ENCODE measurements at regions not wholly inside any gene's neighbourhood (a gene's known extent, or its start where the extent isn't known, plus 50 kb on each side); places are given as distances from the start of the nearest gene placed in this dataset.

DNA sequence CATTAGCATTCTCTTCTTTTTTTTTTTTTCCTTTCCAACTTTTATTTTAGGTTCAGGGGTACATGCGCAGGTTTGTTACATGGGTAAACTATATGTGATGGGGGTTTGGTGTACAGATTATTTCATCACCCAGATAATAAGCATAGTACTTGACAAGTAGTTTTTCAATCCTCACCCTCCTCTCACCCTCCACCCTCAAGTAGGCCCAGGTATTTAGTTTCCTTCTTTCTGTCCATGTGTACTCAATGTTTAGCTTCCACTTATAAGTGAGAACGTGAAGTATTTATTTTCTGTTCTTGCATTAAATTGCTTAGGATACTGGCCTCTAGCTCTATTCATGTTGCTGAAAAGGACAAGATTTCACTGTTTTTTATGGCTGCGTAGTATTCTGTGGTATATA lies 140.8 kb upstream of the PGRMC2 start:
- TF ChIP-seq, protein P1, sequence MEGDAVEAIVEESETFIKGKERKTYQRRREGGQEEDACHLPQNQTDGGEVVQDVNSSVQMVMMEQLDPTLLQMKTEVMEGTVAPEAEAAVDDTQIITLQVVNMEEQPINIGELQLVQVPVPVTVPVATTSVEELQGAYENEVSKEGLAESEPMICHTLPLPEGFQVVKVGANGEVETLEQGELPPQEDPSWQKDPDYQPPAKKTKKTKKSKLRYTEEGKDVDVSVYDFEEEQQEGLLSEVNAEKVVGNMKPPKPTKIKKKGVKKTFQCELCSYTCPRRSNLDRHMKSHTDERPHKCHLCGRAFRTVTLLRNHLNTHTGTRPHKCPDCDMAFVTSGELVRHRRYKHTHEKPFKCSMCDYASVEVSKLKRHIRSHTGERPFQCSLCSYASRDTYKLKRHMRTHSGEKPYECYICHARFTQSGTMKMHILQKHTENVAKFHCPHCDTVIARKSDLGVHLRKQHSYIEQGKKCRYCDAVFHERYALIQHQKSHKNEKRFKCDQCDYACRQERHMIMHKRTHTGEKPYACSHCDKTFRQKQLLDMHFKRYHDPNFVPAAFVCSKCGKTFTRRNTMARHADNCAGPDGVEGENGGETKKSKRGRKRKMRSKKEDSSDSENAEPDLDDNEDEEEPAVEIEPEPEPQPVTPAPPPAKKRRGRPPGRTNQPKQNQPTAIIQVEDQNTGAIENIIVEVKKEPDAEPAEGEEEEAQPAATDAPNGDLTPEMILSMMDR (conservative IDR thresholded peaks at IDR 0.05; ENCODE audit: low read length): no peak
- no peak for TF ChIP-seq EZH2phosphoT487 (IDR thresholded peaks at IDR 0.05; ENCODE audit: borderline replicate concordance, low read depth, low read length)
